ENCODE measurements at regions not wholly inside any gene's neighbourhood (a gene's known extent, or its start where the extent isn't known, plus 50 kb on each side); places are given as distances from the start of the nearest gene placed in this dataset.

DNA sequence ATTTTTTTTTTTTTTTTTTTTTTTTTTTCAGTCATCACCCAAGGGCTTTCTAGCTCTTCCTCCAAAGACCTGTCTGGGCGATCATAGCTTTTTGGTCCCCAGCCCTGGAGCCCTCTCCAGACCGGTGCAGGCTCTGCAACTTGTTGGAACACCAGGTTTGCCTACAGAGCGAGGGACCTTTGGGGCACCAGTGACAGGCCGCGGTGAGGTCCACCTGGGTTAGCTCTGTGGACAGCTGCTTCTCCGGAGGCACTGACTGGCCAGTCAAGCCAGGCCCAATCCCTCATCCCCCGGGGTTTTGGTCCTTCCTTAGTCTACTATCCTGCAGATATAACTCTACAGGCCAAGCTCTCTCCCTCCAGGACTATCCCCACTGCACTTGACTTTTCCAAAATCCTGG is 86.8 kb upstream of the SMNDC1 start:
- in situ Hi-C loops (cut with MboI) (no loop called here), intact Hi-C loops (cut with micrococcal nuclease; ENCODE audit: unreplicated experiment) (no loop called here)
- H2AFZ ChIP-seq (ENCODE audit: control insufficient read depth, low read depth, low read length) = no peak overlapping the region
- WGBS (ENCODE audit: insufficient coverage, insufficient replicate concordance, low lambda C conversion rate, missing lambda C conversion rate) = 96% methylated on average over 7 of the region's 7 CpGs
- no peak for ATAC-seq
- no TSS peak for BruUV-seq (replicated peaks)
- no peak for FAIRE-seq
- DNase-seq (ENCODE audit: low read depth, low spot score) = no peak
- H3K27ac ChIP-seq (ENCODE audit: control insufficient read depth, insufficient read depth) = no peak overlapping the region
- CTCF ChIA-PET = interaction anchor here (0.6 to 2.4 kb wide), 3 partner anchors 14 to 37 kb away, joined by 3 to 17 read pairs (median 5); no protein-coding TSS in a partner anchor
- H4K20me1 ChIP-seq (ENCODE audit: control insufficient read depth, insufficient read depth) = no peaks in the 10 kb centered on the region
- H3K9me3 ChIP-seq (replicated peaks; ENCODE audit: control insufficient read depth, insufficient read depth, low read length) = no peaks in the 10 kb centered on the region
- H3K27me3 ChIP-seq (replicated peaks in 1 of 2; ENCODE audit: control insufficient read depth in 2 of 2, insufficient read depth in 2 of 2, low read length in 1 of 2) = no peaks in the 10 kb centered on the region
- peaks cover 42% of the 10 kb centered on the region for H3K4me1 ChIP-seq (ENCODE audit: control insufficient read depth, insufficient read depth, low read length)
- no peak overlapping the region for H3K4me3 ChIP-seq
- POLR2A ChIA-PET = interaction anchor here (0.6 to 2.5 kb wide), 14 partner anchors 9 to 177 kb away, joined by 3 to 9 read pairs (median 4); no protein-coding TSS in a partner anchor
- H3K79me2 ChIP-seq (ENCODE audit: control insufficient read depth, insufficient read depth, low read length) = no peaks in the 10 kb centered on the region
- H3K9ac ChIP-seq (ENCODE audit: control insufficient read depth, insufficient read depth, low read length) = no peak overlapping the region
- SMC1A ChIA-PET (ENCODE audit: uncharacterized antibody, unreplicated experiment) = interaction anchor here (0.8 to 3.0 kb wide), 16 partner anchors 11 to 155 kb away, joined by 3 to 23 read pairs (median 4); no protein-coding TSS in a partner anchor
- no peaks in the 10 kb centered on the region for H3K36me3 ChIP-seq (ENCODE audit: control insufficient read depth in 2 of 2, insufficient read depth in 2 of 2, low read length in 1 of 2)
- no peak overlapping the region for H3K4me2 ChIP-seq (ENCODE audit: control insufficient read depth, insufficient read depth)
- TF ChIP-seq POLR2A (IDR thresholded peaks at IDR 0.05; ENCODE audit: low read depth, low read length) = no peak
- TF ChIP-seq ASH2L (IDR thresholded peaks at IDR 0.05; ENCODE audit: borderline replicate concordance, low read depth) = no peak
- TF ChIP-seq ZNF274 (IDR thresholded peaks at IDR 0.05; ENCODE audit: insufficient read depth, insufficient read length) = no peak
- TF ChIP-seq NR2C1 (IDR thresholded peaks at IDR 0.05) = no peak
- no peak for TF ChIP-seq MTA3 (IDR thresholded peaks at IDR 0.05; ENCODE audit: borderline replicate concordance, low read length)
- TF ChIP-seq MEF2B (IDR thresholded peaks at IDR 0.05; ENCODE audit: partially characterized antibody, poor library complexity, severe bottlenecking) = no peak
- TF ChIP-seq YY1 (IDR thresholded peaks at IDR 0.05; ENCODE audit: low read depth, low read length) = no peak
- TF ChIP-seq, protein P1, sequence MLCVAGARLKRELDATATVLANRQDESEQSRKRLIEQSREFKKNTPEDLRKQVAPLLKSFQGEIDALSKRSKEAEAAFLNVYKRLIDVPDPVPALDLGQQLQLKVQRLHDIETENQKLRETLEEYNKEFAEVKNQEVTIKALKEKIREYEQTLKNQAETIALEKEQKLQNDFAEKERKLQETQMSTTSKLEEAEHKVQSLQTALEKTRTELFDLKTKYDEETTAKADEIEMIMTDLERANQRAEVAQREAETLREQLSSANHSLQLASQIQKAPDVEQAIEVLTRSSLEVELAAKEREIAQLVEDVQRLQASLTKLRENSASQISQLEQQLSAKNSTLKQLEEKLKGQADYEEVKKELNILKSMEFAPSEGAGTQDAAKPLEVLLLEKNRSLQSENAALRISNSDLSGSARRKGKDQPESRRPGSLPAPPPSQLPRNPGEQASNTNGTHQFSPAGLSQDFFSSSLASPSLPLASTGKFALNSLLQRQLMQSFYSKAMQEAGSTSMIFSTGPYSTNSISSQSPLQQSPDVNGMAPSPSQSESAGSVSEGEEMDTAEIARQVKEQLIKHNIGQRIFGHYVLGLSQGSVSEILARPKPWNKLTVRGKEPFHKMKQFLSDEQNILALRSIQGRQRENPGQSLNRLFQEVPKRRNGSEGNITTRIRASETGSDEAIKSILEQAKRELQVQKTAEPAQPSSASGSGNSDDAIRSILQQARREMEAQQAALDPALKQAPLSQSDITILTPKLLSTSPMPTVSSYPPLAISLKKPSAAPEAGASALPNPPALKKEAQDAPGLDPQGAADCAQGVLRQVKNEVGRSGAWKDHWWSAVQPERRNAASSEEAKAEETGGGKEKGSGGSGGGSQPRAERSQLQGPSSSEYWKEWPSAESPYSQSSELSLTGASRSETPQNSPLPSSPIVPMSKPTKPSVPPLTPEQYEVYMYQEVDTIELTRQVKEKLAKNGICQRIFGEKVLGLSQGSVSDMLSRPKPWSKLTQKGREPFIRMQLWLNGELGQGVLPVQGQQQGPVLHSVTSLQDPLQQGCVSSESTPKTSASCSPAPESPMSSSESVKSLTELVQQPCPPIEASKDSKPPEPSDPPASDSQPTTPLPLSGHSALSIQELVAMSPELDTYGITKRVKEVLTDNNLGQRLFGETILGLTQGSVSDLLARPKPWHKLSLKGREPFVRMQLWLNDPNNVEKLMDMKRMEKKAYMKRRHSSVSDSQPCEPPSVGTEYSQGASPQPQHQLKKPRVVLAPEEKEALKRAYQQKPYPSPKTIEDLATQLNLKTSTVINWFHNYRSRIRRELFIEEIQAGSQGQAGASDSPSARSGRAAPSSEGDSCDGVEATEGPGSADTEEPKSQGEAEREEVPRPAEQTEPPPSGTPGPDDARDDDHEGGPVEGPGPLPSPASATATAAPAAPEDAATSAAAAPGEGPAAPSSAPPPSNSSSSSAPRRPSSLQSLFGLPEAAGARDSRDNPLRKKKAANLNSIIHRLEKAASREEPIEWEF (IDR thresholded peaks at IDR 0.05; ENCODE audit: insufficient replicate concordance, low read depth, low read length) = no peak
- TF ChIP-seq SUPT20H (IDR thresholded peaks at IDR 0.05; ENCODE audit: borderline replicate concordance, control insufficient read depth, low read depth, low read length) = no peak
- TF ChIP-seq GATAD2B (conservative IDR thresholded peaks at IDR 0.05; ENCODE audit: low read depth) = no peak
- no peak for TF ChIP-seq NFXL1 (IDR thresholded peaks at IDR 0.05; ENCODE audit: borderline replicate concordance)
- RAD21 ChIA-PET (ENCODE audit: unreplicated experiment) = interaction anchor here (0.6 to 2.8 kb wide), 11 partner anchors 16 to 140 kb away, joined by 3 to 17 read pairs (median 4); no protein-coding TSS in a partner anchor
